HG03175 (cell line): ENCODE measurements at regions not wholly inside any gene's neighbourhood (a gene's known extent, or its start where the extent isn't known, plus 50 kb on each side); places are given as distances from the start of the nearest gene placed in this dataset.
"Not testable (repeated sequence)": the region's sequence is repeated elsewhere in the genome, so short reads cannot be mapped to it uniquely, and the experiment has no call there.

Experiments
- ATAC-seq: cut with Tn5 transposase; IDR thresholded peaks from one replicate; pipeline ENCODE4 v1.9.1; 2021; ENCODE audit warnings: mild to moderate bottlenecking, moderate library complexity; ENCODE audit not compliant: unreplicated experiment

DNA sequence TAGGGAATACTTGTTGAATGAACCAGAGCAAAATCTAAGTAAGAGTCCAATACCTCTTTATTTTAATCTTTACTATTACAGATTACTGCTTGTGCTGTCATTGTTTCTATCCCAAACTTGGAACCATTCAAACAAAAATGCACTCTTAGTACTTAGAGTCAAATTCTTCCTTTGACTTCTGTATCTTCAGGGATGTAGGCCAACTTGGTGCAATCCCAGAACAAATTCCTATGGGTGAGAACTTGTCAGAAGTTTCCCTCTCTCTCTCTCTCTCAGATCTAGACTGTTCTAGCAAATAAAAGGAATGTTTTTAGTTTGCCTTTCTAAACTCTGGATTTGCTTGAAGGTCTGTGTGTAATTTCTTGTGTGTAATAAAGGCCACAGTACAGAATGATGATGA is 329.0 kb upstream of the TMTC4 start:
- no peak for ATAC-seq

- ATAC-seq: no peak
Measured at GRCh38 chr13:100989392-100989791, 314.8 kb upstream of the TMTC4 start.

- no peak for ATAC-seq
Measured at GRCh38 chr13:100988921-100989320, 314.3 kb upstream of the TMTC4 start.

DNA sequence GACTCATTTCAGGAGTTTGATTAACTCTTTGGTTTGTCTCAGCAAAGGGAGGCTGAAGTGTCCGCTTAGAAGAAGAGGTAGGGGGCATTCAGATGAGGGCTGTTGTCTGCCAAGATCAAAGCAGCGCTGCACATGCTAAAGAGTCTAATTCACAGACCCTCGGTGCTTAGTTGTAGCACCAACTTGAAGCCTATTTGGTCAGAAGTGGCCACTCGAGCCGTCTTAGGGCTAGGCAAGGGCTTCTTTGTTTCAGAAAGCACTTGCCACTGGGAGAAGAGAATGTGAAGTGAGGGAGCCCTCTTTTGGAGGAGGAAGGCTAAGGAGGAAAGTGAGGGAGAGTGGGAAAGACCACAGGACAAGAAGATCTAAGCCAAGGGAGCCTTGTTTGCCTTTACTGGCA is 313.4 kb upstream of the TMTC4 start:
- ATAC-seq: no peak

DNA sequence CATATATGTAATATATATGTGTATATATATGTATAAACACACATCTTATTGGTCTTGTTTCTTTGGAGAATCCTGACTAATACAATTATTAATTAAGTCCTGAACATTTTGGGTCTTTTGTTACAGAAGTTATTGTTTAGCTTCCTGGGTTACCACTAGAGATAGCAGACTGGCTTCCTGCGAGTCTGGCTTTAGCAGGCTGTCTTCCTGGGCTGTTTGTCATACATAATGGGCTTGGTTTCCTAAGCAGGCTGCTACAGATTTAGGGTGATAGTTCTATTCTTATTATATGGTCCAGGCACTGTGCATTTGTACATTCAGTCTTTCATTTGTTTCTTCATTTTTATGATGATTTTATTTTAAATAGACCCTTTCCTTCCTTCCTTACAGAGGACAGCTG is 312.0 kb upstream of the TMTC4 start:
- ATAC-seq: no peak

DNA sequence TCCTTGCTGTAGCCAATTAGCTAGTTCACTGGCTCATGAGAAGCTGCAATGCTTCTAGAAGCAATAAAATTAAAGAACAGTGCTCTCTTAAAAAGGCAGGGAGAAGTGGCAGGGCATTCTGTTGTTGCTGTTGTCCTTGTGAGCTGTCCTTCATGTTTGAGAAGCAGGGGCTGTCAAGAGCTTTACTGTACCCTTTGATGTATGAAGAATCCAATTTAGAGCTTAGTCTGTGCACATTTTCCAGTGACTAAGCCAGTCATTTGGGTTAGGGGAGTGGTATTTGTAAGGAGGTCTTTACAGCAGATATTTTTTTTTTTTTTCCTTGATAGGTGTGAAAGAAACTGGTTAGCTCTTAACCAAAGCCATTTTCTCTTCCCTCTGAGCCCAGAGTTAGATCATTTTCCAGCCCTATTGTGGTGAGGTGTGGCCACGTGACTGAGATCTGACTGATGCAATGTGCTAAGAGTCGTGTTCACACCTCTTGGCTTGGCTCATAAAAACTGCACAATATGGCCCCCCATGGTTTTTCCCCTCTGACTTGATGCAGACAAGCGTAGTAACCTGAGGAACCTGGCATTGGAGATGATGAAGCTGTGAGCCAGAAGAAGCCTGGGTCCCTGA is 309.6 kb upstream of the TMTC4 start:
- ATAC-seq: no peak

DNA sequence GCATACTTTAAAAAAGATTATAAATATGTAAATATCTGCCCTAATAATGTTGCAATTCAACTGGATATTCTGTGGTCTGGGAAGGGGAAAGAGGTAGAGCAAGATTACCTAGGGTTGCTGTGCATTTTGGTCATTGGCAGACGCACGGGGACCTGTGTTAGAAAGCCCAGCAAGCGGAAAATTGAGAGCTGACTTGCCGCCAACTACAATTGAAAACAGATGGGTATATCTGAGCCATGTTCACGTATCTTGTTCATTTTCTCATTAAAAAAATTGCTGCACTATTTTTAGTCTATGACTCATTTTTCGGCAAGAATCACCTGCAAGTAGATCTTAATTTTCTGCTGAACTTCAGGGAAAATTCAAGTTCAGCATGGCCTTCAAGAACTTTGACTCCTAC is 308.5 kb upstream of the TMTC4 start:
- no peak for ATAC-seq

DNA sequence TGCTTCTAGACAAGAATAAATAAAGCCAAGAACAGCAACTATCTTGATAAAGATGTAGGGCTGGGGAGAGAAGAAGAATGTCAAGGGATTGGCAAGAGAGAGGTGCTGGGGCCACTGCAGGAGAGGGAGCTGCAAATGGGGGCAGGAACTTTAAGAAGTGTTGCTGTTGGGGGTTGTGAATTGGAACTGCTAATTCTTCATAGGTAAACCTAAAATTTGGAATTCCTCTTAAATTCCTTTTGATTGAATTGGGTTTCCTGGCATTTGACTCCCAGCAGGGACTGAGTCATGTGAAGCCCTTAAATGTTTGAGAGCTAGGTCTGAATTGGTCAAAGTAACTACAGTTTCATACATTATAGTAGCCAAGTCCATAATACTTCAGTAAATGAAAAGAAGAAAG is 305.6 kb upstream of the TMTC4 start:
- ATAC-seq: no peak

- ATAC-seq: no peak
Measured at GRCh38 chr13:100977841-100978240, 303.2 kb upstream of the TMTC4 start.

DNA sequence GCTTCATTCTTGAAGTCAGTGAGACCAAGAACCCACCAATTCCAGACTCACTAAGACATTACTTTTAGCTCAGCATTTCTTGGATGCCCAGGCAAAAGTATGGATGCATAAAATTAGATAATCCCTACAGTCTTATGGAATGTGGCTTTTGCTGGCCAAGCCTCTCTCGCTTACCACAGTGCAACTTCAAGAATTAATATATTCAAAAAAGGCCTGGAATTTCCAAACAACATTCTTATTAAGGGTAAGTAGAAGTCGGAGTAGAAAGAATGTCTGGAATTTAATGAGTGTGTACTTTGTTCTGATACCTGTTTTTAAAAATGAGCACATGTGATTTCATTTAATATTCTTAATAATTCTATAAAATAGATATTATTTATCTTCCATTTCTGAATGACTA is 302.4 kb upstream of the TMTC4 start:
- no peak for ATAC-seq

DNA sequence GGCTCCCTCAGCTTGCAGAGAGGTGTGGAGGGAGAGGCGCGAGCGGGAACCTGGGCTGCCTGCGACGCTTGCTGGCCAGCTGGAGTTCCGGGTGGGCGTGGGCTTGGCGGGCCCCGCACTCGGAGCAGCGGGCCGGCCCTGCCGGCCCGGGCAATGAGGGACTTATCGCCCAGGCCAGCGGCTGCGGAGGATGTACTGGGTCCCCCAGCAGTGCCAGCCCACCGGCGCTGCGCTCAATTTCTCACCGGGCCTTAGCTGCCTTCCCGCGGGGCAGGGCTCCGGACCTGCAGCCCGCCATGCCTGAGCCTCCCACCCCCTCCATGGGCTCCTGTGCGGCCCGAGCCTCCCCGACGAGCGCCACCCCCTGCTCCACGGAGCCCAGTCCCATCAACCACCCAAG is 301.1 kb upstream of the TMTC4 start:
- ATAC-seq: not testable (repeated sequence)

DNA sequence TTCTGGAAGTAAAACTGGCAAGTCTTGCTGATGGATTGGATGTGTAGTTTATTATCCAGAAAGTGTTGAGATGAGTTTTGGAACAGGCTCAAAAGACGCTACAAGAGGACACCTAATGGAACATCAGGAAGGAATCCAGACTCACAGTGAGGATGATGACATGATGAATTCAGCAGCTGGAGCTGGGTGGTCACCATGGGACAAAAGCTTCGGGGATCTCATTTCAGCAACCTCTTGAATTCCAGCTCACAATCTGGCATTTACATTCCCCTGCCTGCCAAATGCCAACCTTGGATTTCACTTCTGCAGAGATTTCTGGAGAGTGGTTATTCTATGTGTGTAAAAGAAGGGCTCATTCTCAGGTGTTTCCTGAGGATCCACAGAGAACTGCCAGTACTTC is 288.0 kb upstream of the TMTC4 start:
- ATAC-seq: no peak

DNA sequence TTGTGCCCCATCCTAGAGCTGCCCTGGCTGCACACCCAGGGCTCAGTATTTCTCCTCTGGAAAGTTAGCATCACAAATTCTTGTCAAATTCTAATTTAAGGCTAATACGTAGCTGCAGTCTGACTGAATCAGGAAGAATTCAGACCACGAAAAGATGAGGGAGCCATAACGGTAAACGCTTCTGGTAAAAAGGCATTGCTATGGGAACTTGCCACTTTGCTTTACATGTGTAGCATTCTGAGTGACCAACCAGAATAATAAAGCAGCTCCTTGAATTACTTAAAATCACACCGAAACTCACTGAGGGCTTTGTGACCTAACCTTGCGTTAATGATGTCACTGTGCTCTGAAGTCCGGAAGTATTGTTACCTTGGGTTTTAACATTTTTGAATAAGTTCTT is 286.6 kb upstream of the TMTC4 start:
- no peak for ATAC-seq

GRCh38 chr13:100958831-100959230 is 284.2 kb upstream of the TMTC4 start:
- ATAC-seq: no peak

GRCh38 chr13:100957741-100958140 is 283.1 kb upstream of the TMTC4 start:
- no peak for ATAC-seq

- no peak for ATAC-seq
Measured at GRCh38 chr13:100954430-100955305, 280.1 kb upstream of the TMTC4 start.

GRCh38 chr13:100951016-100951415 is 276.4 kb upstream of the TMTC4 start:
- ATAC-seq: no peak

DNA sequence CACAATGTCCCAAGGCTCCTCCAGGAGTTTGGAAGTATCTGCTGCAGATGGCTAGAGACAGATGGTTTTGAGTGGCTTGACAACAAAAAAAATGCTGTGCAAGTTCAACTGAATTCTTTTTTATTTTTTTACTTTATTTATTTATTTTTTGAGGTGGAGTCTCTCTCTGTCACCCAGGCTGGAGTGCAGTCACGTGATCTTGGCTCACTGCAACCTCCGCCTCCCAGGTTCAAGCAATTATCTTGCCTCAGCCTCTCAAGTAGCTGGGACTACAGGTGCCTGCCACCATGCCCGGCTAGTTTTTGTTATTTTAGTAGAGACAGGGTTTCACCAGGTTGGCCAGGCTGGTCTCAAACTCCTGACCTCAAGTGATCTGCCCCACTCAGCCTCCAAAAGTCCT is 274.3 kb upstream of the TMTC4 start:
- not testable (repeated sequence) for ATAC-seq

DNA sequence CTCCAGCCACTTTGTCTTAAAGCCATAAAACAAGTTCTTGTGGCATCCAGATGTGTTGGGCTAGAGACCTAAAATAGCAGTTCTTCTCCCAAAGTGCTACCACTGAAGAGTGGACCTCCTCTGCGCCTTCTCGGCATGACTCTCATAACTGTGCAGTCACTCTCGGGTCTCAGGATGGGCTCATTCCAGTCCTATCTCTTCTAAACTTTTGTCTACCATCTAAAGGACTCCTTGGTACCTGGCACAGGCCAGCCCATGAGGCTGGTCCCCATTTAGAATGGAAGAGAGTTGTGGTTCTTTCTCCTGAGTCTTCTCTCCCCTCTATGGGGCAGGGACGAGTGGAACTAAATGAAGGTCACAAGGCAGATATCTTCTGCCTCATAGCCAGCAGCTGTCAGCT is 272.0 kb upstream of the TMTC4 start:
- ATAC-seq: no peak

- no peak for ATAC-seq
Measured at GRCh38 chr13:100944791-100945345, 270.3 kb upstream of the TMTC4 start.

GRCh38 chr13:100942742-100943141 is 268.1 kb upstream of the TMTC4 start:
- ATAC-seq: no peak
